ENCODE measurements at regions not wholly inside any gene's neighbourhood (a gene's known extent, or its start where the extent isn't known, plus 50 kb on each side); places are given as distances from the start of the nearest gene placed in this dataset.
A peak's percentile ranks its signal among the peaks of the same experiment; 100 is the strongest.

GRCh38 chr11:19442554-19442910, 201.8 kb upstream of the E2F8 start:
- ATAC-seq: no peak
- intact Hi-C loops (cut with micrococcal nuclease; ENCODE audit: unreplicated experiment) (loop anchor here (2.0 to 10.0 kb wide), 2 partner anchors 32 to 328 kb away; partner anchors contain the start of gene ZDHHC13), in situ Hi-C loops (cut with MboI) (no loop called here)
- H3K4me1 ChIP-seq (ENCODE audit: control insufficient read depth, insufficient read depth, low read length): peaks cover 23% of the 10 kb centered on the region
- TF ChIP-seq RELB (IDR thresholded peaks at IDR 0.05; ENCODE audit: low read depth) (peak; percentile 2; the same call in 1 of the 2 replicates), MAX (IDR thresholded peaks at IDR 0.05; ENCODE audit: low read depth, low read length) (no peak), NR2F1 (conservative IDR thresholded peaks at IDR 0.05) (peak; percentile 68; the same call in 1 of the 2 replicates), GATAD2B (conservative IDR thresholded peaks at IDR 0.05; ENCODE audit: low read depth) (no peak), MLLT1 (IDR thresholded peaks at IDR 0.05) (0 out of 2 replicates have a peak, but pooled peaks have one; percentile 5), ATF7 (IDR thresholded peaks at IDR 0.05; ENCODE audit: low read depth) (0 out of 2 replicates have a peak, but pooled peaks have one; percentile 2), RB1 (IDR thresholded peaks at IDR 0.05; ENCODE audit: borderline replicate concordance) (0 out of 2 replicates have a peak, but pooled peaks have one; percentile 8), SMC3 (IDR thresholded peaks at IDR 0.05; ENCODE audit: borderline replicate concordance, low read length) (peak; percentile 8; the same call in 1 of the 2 replicates)
- no peaks in the 10 kb centered on the region for H4K20me1 ChIP-seq (ENCODE audit: control insufficient read depth, insufficient read depth)
- BruUV-seq (replicated peaks): no TSS peak
- no peak overlapping the region for H3K4me2 ChIP-seq (ENCODE audit: control insufficient read depth, insufficient read depth)
- no peaks in the 10 kb centered on the region for H3K36me3 ChIP-seq (ENCODE audit: control insufficient read depth in 2 of 2, insufficient read depth in 2 of 2, low read length in 1 of 2)
- DNase-seq (ENCODE audit: low read depth, low spot score): no peak
- POLR2A ChIA-PET: interaction anchor here (0.9 to 1.3 kb wide), 3 partner anchors 9 to 31 kb away, joined by 3 read pairs; no protein-coding TSS in a partner anchor
- H3K9ac ChIP-seq (ENCODE audit: control insufficient read depth, insufficient read depth, low read length): no peak overlapping the region
- H3K9me3 ChIP-seq (replicated peaks; ENCODE audit: control insufficient read depth, insufficient read depth, low read length): no peaks in the 10 kb centered on the region
- no peak overlapping the region for H3K27ac ChIP-seq (ENCODE audit: control insufficient read depth, insufficient read depth)
- RAD21 ChIA-PET (ENCODE audit: unreplicated experiment): interaction anchor here (0.6 to 2.2 kb wide), 5 partner anchors 14 to 116 kb away, joined by 3 to 8 read pairs (median 3); no protein-coding TSS in a partner anchor
- no peaks in the 10 kb centered on the region for H3K79me2 ChIP-seq (ENCODE audit: control insufficient read depth, insufficient read depth, low read length)
- H3K27me3 ChIP-seq (replicated peaks in 1 of 2; ENCODE audit: control insufficient read depth in 2 of 2, insufficient read depth in 2 of 2, low read length in 1 of 2): no peaks in the 10 kb centered on the region
- no peak overlapping the region for H3K4me3 ChIP-seq
- CTCF ChIA-PET: interaction anchor here (0.9 to 1.4 kb wide), 4 partner anchors 18 to 115 kb away, joined by 3 read pairs; no protein-coding TSS in a partner anchor
- H2AFZ ChIP-seq (ENCODE audit: control insufficient read depth, low read depth, low read length): no peak overlapping the region; the same call in 1 of the 2 replicates
- SMC1A ChIA-PET (ENCODE audit: uncharacterized antibody, unreplicated experiment): interaction anchor here (0.5 to 3.1 kb wide), 11 partner anchors 9 to 119 kb away, joined by 3 to 23 read pairs (median 3); no protein-coding TSS in a partner anchor
- no peak for FAIRE-seq

All from GM12878 (cell line).